Left lung (tissue), 4 donors: ENCODE measurements at regions not wholly inside any gene's neighbourhood (a gene's known extent, or its start where the extent isn't known, plus 50 kb on each side); places are given as distances from the start of the nearest gene placed in this dataset.

Source experiments
- ATAC-seq: fragments of 200-7000 bp; cut with Tn5 transposase; one replicate; pipeline ENCODE4 v1.9.1; 2020; ENCODE audit warnings: moderate library complexity
- DNase-seq, 4 donors: peaks; one replicate each; pipeline ENCODE4 v3.0.0-alpha.2; 2013 to 2020
- H3K27ac ChIP-seq, 2 donors: fragments of 200-600 bp; sonication (generic) in 1 of 2; one replicate each; pipeline versions ENCODE4 v1.5.0 to v1.8.0; 2020 to 2021
- H3K27me3 ChIP-seq, 2 donors: fragments of 200-600 bp; sonication (generic) in 1 of 2; one replicate each; pipeline versions ENCODE4 v1.5.0 to v1.8.0; 2020 to 2021
- H3K36me3 ChIP-seq, 2 donors: fragments of 200-600 bp; sonication (generic) in 1 of 2; one replicate each; pipeline versions ENCODE4 v1.5.0 to v1.8.0; 2020 to 2021
- H3K4me1 ChIP-seq, 2 donors: fragments of 200-600 bp; one replicate each; pipeline ENCODE4 v1.8.0; 2021
- H3K4me3 ChIP-seq, 2 donors: fragments of 200-600 bp; sonication (generic) in 1 of 2; one replicate each; pipeline versions ENCODE4 v1.5.0 to v1.8.0; 2020 to 2021; ENCODE audit warnings: mild to moderate bottlenecking in 1 of 2
- H3K9me3 ChIP-seq, 2 donors: fragments of 200-600 bp; sonication (generic) in 1 of 2; one replicate each; pipeline versions ENCODE4 v1.5.0 to v1.8.0; 2020 to 2021
- CTCF ChIP-seq, 2 donors: fragments of 200-600 bp; sonication (generic) in 1 of 2; IDR thresholded peaks; one replicate each; pipeline versions ENCODE4 v1.5.0 to v1.8.0; 2021; ENCODE audit warnings: antibody characterized with exemption in 2 of 2
- intact Hi-C, 2 donors: fragments of 100-400 bp; cut with DNase I; formaldehyde crosslinking; loops; one replicate each; pipeline versions ENCODE4 v1.11.2 to v1.14.2; 2022
- donor health status: DM: no; HTN: yes; CAD: no.
- donor health status: DM: no; HTN: no; CAD: no.

GRCh38 chr2:106983305-106983704 is 97.3 kb upstream of the ST6GAL2 start:
- intact Hi-C loops, result no loop called here
- no peak overlapping the region for H3K4me3 ChIP-seq

GRCh38 chr2:106988361-106988760 is 102.4 kb upstream of the ST6GAL2 start:
- Histone ChIP-seq H3K4me1 (no peaks in the 10 kb centered on the region), H3K36me3 (no peaks in the 10 kb centered on the region), H3K27ac (no peak overlapping the region), H3K9me3 (no peaks in the 10 kb centered on the region), H3K4me3 (no peak overlapping the region), H3K27me3 (no peaks in the 10 kb centered on the region)
- no peak for TF ChIP-seq CTCF (IDR thresholded peaks at IDR 0.05)
- ATAC-seq (no peak), DNase-seq (no peak)
- intact Hi-C loops, result no loop called here

More at GRCh38 chr2:106983305-106983704, 97.3 kb upstream of the ST6GAL2 start:
- TF ChIP-seq CTCF (IDR thresholded peaks at IDR 0.05), result no peak
- H3K36me3 ChIP-seq, result no peaks in the 10 kb centered on the region
- H3K27me3 ChIP-seq, result no peaks in the 10 kb centered on the region
- H3K9me3 ChIP-seq, result no peaks in the 10 kb centered on the region
- ATAC-seq, result no peak
- H3K27ac ChIP-seq, result no peak overlapping the region
- DNase-seq, result no peak
- H3K4me1 ChIP-seq, result no peaks in the 10 kb centered on the region

GRCh38 chr2:106990297-106990696 is 104.3 kb upstream of the ST6GAL2 start:
- intact Hi-C loops, result no loop called here
- DNase-seq, result no peak
- no peak overlapping the region for H3K27ac ChIP-seq
- no peak for TF ChIP-seq CTCF (IDR thresholded peaks at IDR 0.05)
- H3K4me1 ChIP-seq, result no peaks in the 10 kb centered on the region
- H3K4me3 ChIP-seq, result no peak overlapping the region
- ATAC-seq, result no peak
- no peaks in the 10 kb centered on the region for H3K36me3 ChIP-seq
- no peaks in the 10 kb centered on the region for H3K9me3 ChIP-seq
- no peaks in the 10 kb centered on the region for H3K27me3 ChIP-seq

- no peak overlapping the region for H3K4me3 ChIP-seq
- H3K36me3 ChIP-seq, result no peaks in the 10 kb centered on the region
- no peak for TF ChIP-seq CTCF (IDR thresholded peaks at IDR 0.05)
- H3K27me3 ChIP-seq, result no peaks in the 10 kb centered on the region
- no peak overlapping the region for H3K27ac ChIP-seq
- intact Hi-C loops, result no loop called here
- DNase-seq (no peak), ATAC-seq (no peak)
- H3K4me1 ChIP-seq, result no peaks in the 10 kb centered on the region
- no peaks in the 10 kb centered on the region for H3K9me3 ChIP-seq
Measured at GRCh38 chr2:106991866-106992265, 105.9 kb upstream of the ST6GAL2 start.

- H3K4me3 ChIP-seq, result no peak overlapping the region
- TF ChIP-seq CTCF (IDR thresholded peaks at IDR 0.05), result no peak
- no peaks in the 10 kb centered on the region for H3K9me3 ChIP-seq
- H3K27ac ChIP-seq, result no peak overlapping the region
- no peaks in the 10 kb centered on the region for H3K4me1 ChIP-seq
- ATAC-seq (no peak), DNase-seq (no peak)
- intact Hi-C loops, result no loop called here
- no peaks in the 10 kb centered on the region for H3K36me3 ChIP-seq
- no peaks in the 10 kb centered on the region for H3K27me3 ChIP-seq
Measured at GRCh38 chr2:106995556-106995955, 109.6 kb upstream of the ST6GAL2 start.
